ENCODE measurements at regions not wholly inside any gene's neighbourhood (a gene's known extent, or its start where the extent isn't known, plus 50 kb on each side); places are given as distances from the start of the nearest gene placed in this dataset.
A peak's percentile ranks its signal among the peaks of the same experiment; 100 is the strongest.

GRCh38 chr9:129367287-129367686 lies 189.2 kb upstream of the IER5L start:
- Histone ChIP-seq H3K9ac (no peak overlapping the region), H3K4me3 (no peak overlapping the region), H3K27me3 (replicated peaks; ENCODE audit: insufficient read depth) (no peaks in the 10 kb centered on the region), H3K36me3 (ENCODE audit: low read depth) (no peaks in the 10 kb centered on the region), H3K4me2 (ENCODE audit: unreplicated experiment) (no peak overlapping the region), H3K9me2 (ENCODE audit: insufficient read depth) (no peaks in the 10 kb centered on the region), H2AFZ (no peak overlapping the region), H3K79me2 (ENCODE audit: insufficient read depth) (no peaks in the 10 kb centered on the region), H3K4me1 (ENCODE audit: insufficient read depth) (no peaks in the 10 kb centered on the region), H3F3A (ENCODE audit: insufficient read depth) (no peaks in the 10 kb centered on the region), H4K20me1 (ENCODE audit: insufficient read depth) (no peaks in the 10 kb centered on the region), H3K9me3 (ENCODE audit: low read depth) (no peaks in the 10 kb centered on the region), H3K27ac (no peak overlapping the region)
- no peak for TF ChIP-seq EZH2 (IDR thresholded peaks at IDR 0.05; ENCODE audit: insufficient read depth, poor library complexity, severe bottlenecking)
- TF ChIP-seq EZH2phosphoT487 (IDR thresholded peaks at IDR 0.05; ENCODE audit: insufficient read depth, low read depth), result no peak
- in situ Hi-C loops (cut with MboI), result no loop called here
- WGBS, 2 experiments (ENCODE audit: low coverage in 1 of 2, low lambda C conversion rate in 2 of 2, missing lambda C conversion rate in 2 of 2), result 92 to 93% methylated on average over 5 of the region's 5 CpGs
- DNase-seq, result no peak

DNA sequence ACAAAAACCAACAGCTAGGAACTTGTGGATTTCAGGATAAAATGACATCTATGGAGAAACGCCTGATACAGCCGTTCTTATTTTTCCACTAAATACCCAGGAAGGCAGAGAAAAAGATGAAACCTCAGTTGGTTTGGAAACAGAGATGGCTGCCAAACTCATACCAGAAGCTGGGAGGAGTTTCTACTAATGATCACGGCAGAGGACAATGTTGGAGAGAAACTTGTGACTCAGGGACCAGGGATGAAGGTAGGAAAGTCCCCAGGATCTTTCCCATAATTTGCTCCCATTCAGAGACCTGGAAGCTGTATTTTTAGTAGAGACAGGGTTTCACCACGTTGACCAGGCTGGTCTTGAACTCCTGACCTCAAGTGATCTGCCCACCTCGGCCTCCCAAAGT lies 187.1 kb upstream of the IER5L start:
- no peak for TF ChIP-seq EZH2 (IDR thresholded peaks at IDR 0.05; ENCODE audit: insufficient read depth, poor library complexity, severe bottlenecking)
- no peak for TF ChIP-seq EZH2phosphoT487 (IDR thresholded peaks at IDR 0.05; ENCODE audit: insufficient read depth, low read depth)
- Histone ChIP-seq H3K9me3 (ENCODE audit: low read depth) (no peaks in the 10 kb centered on the region), H3K9me2 (ENCODE audit: insufficient read depth) (no peaks in the 10 kb centered on the region), H3K4me1 (ENCODE audit: insufficient read depth) (no peaks in the 10 kb centered on the region), H3K4me3 (no peak overlapping the region), H3K9ac (no peak overlapping the region), H3F3A (ENCODE audit: insufficient read depth) (no peaks in the 10 kb centered on the region), H3K4me2 (ENCODE audit: unreplicated experiment) (no peak overlapping the region), H3K36me3 (ENCODE audit: low read depth) (no peaks in the 10 kb centered on the region), H4K20me1 (ENCODE audit: insufficient read depth) (no peaks in the 10 kb centered on the region), H3K27me3 (replicated peaks; ENCODE audit: insufficient read depth) (no peaks in the 10 kb centered on the region), H3K27ac (no peak overlapping the region), H3K79me2 (ENCODE audit: insufficient read depth) (no peaks in the 10 kb centered on the region), H2AFZ (peak overlapping the region; percentile 68)
- DNase-seq, result peak; percentile 60
- in situ Hi-C loops (cut with MboI), result no loop called here
- 12 to 14% methylated on average over 5 of the region's 5 CpGs for WGBS, 2 experiments (ENCODE audit: low coverage in 1 of 2, low lambda C conversion rate in 2 of 2, missing lambda C conversion rate in 2 of 2)

DNA sequence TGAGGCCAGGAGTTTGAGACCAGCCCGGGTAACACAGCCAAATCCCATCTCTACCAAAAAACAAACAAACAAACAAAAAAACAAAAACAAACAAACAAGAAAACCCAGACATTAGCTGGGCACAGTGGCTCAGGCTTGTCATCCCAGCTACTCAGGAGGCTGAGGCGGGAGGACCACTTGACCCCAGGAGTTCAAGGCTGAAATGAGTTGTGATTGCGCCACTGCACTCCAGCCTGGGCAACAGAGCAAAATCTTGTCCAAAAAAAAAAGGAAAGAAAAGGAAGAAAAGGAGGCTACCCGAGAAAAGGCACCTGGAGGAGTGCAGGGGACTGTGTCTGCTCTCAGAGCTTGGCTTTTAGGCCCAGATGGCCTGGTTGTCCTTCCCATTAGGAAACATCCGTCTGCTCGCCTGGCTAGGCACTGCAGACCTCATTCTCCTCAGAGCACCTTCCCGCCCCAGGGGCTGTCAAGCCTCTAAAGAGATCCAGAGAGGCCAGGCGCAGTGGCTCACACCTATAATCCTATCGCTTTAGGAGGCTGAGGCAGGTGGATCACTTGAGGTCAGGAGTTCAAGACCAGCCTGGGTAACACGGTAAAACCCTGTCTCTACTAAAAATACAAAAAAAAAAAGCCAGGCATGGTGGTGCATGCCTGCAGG lies 185.3 kb upstream of the IER5L start:
- H4K20me1 ChIP-seq (ENCODE audit: insufficient read depth), result no peaks in the 10 kb centered on the region
- 82 to 89% methylated on average over 10 of the region's 10 CpGs for WGBS, 2 experiments (ENCODE audit: low coverage in 1 of 2, low lambda C conversion rate in 2 of 2, missing lambda C conversion rate in 2 of 2)
- no peaks in the 10 kb centered on the region for H3K36me3 ChIP-seq (ENCODE audit: low read depth)
- DNase-seq, result no peak
- TF ChIP-seq EZH2 (IDR thresholded peaks at IDR 0.05; ENCODE audit: insufficient read depth, poor library complexity, severe bottlenecking) (no peak), EZH2phosphoT487 (IDR thresholded peaks at IDR 0.05; ENCODE audit: insufficient read depth, low read depth) (no peak)
- H3K9me2 ChIP-seq (ENCODE audit: insufficient read depth), result no peaks in the 10 kb centered on the region
- H3F3A ChIP-seq (ENCODE audit: insufficient read depth), result no peaks in the 10 kb centered on the region
- no peaks in the 10 kb centered on the region for H3K79me2 ChIP-seq (ENCODE audit: insufficient read depth)
- H3K4me3 ChIP-seq, result no peak overlapping the region
- H3K9ac ChIP-seq, result no peak overlapping the region
- H2AFZ ChIP-seq, result no peak overlapping the region
- no peak overlapping the region for H3K4me2 ChIP-seq (ENCODE audit: unreplicated experiment)
- H3K27ac ChIP-seq, result no peak overlapping the region
- no peaks in the 10 kb centered on the region for H3K9me3 ChIP-seq (ENCODE audit: low read depth)
- H3K4me1 ChIP-seq (ENCODE audit: insufficient read depth), result no peaks in the 10 kb centered on the region
- in situ Hi-C loops (cut with MboI), result no loop called here
- no peaks in the 10 kb centered on the region for H3K27me3 ChIP-seq (replicated peaks; ENCODE audit: insufficient read depth)

GRCh38 chr9:129362287-129363000 lies 184.4 kb upstream of the IER5L start:
- in situ Hi-C loops (cut with MboI), result no loop called here
- Histone ChIP-seq H2AFZ (no peak overlapping the region), H3K9me2 (ENCODE audit: insufficient read depth) (no peaks in the 10 kb centered on the region), H4K20me1 (ENCODE audit: insufficient read depth) (no peaks in the 10 kb centered on the region), H3K4me1 (ENCODE audit: insufficient read depth) (no peaks in the 10 kb centered on the region), H3K27me3 (replicated peaks; ENCODE audit: insufficient read depth) (no peaks in the 10 kb centered on the region), H3K9me3 (ENCODE audit: low read depth) (no peaks in the 10 kb centered on the region), H3F3A (ENCODE audit: insufficient read depth) (no peaks in the 10 kb centered on the region), H3K27ac (no peak overlapping the region), H3K36me3 (ENCODE audit: low read depth) (no peaks in the 10 kb centered on the region), H3K9ac (no peak overlapping the region), H3K4me3 (no peak overlapping the region), H3K79me2 (ENCODE audit: insufficient read depth) (no peaks in the 10 kb centered on the region), H3K4me2 (ENCODE audit: unreplicated experiment) (no peak overlapping the region)
- no peak for DNase-seq
- TF ChIP-seq EZH2phosphoT487 (IDR thresholded peaks at IDR 0.05; ENCODE audit: insufficient read depth, low read depth) (no peak), EZH2 (IDR thresholded peaks at IDR 0.05; ENCODE audit: insufficient read depth, poor library complexity, severe bottlenecking) (no peak)
- WGBS, 2 experiments (ENCODE audit: low coverage in 1 of 2, low lambda C conversion rate in 2 of 2, missing lambda C conversion rate in 2 of 2), result 77 to 79% methylated on average over 12 to 15 of the region's 15 CpGs

Measured in GM23248 (cell line).